GM23338 (cell line): ENCODE measurements at regions not wholly inside any gene's neighbourhood (a gene's known extent, or its start where the extent isn't known, plus 50 kb on each side); places are given as distances from the start of the nearest gene placed in this dataset.

Source experiments
- ATAC-seq: fragments of 200-7000 bp; cut with Tn5 transposase; 3 replicates; pipeline ENCODE4 v1.9.1; 2020
- DNase-seq: peaks from one replicate; pipeline ENCODE4 v3.0.0-alpha.2; 2015; ENCODE audit warnings: low spot score
- H2AFZ ChIP-seq: fragments of 200-600 bp; sonication (generic); 2 replicates; pipeline ENCODE4 v1.8.0; 2016; ENCODE audit warnings: antibody characterized with exemption, mild to moderate bottlenecking, moderate library complexity
- H3F3A ChIP-seq: fragments of 200-600 bp; sonication (generic); replicated peaks from 2 replicates; pipeline ENCODE4 v1.8.0; 2017; ENCODE audit warnings: antibody characterized with exemption, mixed run types, low read depth
- H3K27ac ChIP-seq: fragments of 200-600 bp; sonication (generic); 2 replicates; pipeline ENCODE4 v1.6.1; 2016; ENCODE audit warnings: low read depth
- H3K27me3 ChIP-seq: fragments of 200-600 bp; sonication (generic); 2 replicates; pipeline ENCODE4 v1.8.0; 2016; ENCODE audit warnings: mild to moderate bottlenecking, mixed run types, moderate library complexity; ENCODE audit not compliant: insufficient read depth
- H3K36me3 ChIP-seq: fragments of 200-600 bp; sonication (generic); 2 replicates; pipeline ENCODE4 v1.8.0; 2016; ENCODE audit warnings: mild to moderate bottlenecking; ENCODE audit not compliant: insufficient read depth
- H3K4me1 ChIP-seq: fragments of 200-600 bp; sonication (generic); 2 replicates; pipeline ENCODE4 v1.8.0; 2016; ENCODE audit warnings: mild to moderate bottlenecking, moderate library complexity; ENCODE audit not compliant: insufficient read depth
- H3K4me2 ChIP-seq: fragments of 200-600 bp; sonication (generic); 2 replicates; pipeline ENCODE4 v1.7.1; 2017; ENCODE audit warnings: mixed run types
- H3K4me3 ChIP-seq: fragments of 200-600 bp; sonication (generic); 2 replicates; pipeline ENCODE4 v1.6.1; 2016; ENCODE audit warnings: mixed run types
- H3K79me2 ChIP-seq: fragments of 200-600 bp; sonication (generic); replicated peaks from 2 replicates; pipeline ENCODE4 v1.8.0; 2017; ENCODE audit warnings: mild to moderate bottlenecking; ENCODE audit not compliant: insufficient read depth
- H3K9me2 ChIP-seq: fragments of 200-600 bp; sonication (generic); 2 replicates; pipeline ENCODE4 v1.8.0; 2017; ENCODE audit not compliant: insufficient read depth
- H4K20me1 ChIP-seq: fragments of 200-600 bp; sonication (generic); replicated peaks from 2 replicates; pipeline ENCODE4 v1.8.0; 2017; ENCODE audit warnings: mild to moderate bottlenecking; ENCODE audit not compliant: insufficient read depth
- H3K27ac Mint-ChIP-seq: 2 replicates; pipeline ENCODE4 v1.8.0; 2020; ENCODE audit warnings: inconsistent platforms, mild to moderate bottlenecking, moderate library complexity, mixed read lengths
- H3K27me3 Mint-ChIP-seq: 3 replicates; pipeline ENCODE4 v1.8.0; 2022; ENCODE audit warnings: low read depth, mild to moderate bottlenecking, moderate library complexity, mixed read lengths, inconsistent platforms; ENCODE audit not compliant: insufficient read depth, poor library complexity
- H3K36me3 Mint-ChIP-seq: 3 replicates; pipeline ENCODE4 v1.8.0; 2021; ENCODE audit warnings: low read depth, mild to moderate bottlenecking, inconsistent platforms, moderate library complexity, mixed read lengths
- H3K4me1 Mint-ChIP-seq: 3 replicates; pipeline ENCODE4 v1.8.0; 2020; ENCODE audit warnings: mild to moderate bottlenecking, inconsistent platforms, mixed read lengths
- H3K4me3 Mint-ChIP-seq: 3 replicates; pipeline ENCODE4 v1.8.0; 2021; ENCODE audit warnings: moderate library complexity, mild to moderate bottlenecking, inconsistent platforms, mixed read lengths
- H3K9me3 Mint-ChIP-seq: 3 replicates; pipeline ENCODE4 v1.8.0; 2020; ENCODE audit warnings: moderate library complexity, mild to moderate bottlenecking, inconsistent platforms, mixed read lengths
- CREB1 ChIP-seq: fragments of 250-450 bp; sonication (Bioruptor Pico); IDR thresholded peaks from 2 replicates; pipeline ENCODE4 v1.5.0; 2020; ENCODE audit warnings: low read depth, mild to moderate bottlenecking, moderate library complexity
- EZH2 ChIP-seq: fragments of 200-600 bp; sonication (generic); IDR thresholded peaks from one replicate; pipeline ENCODE4 v1.8.0; 2017; ENCODE audit warnings: antibody characterized with exemption, mild to moderate bottlenecking, low read depth; ENCODE audit not compliant: unreplicated experiment
- EZH2phosphoT487 ChIP-seq: fragments of 200-600 bp; sonication (generic); IDR thresholded peaks from one replicate; pipeline ENCODE4 v1.8.1; 2018; ENCODE audit warnings: antibody characterized with exemption; ENCODE audit not compliant: unreplicated experiment
- JUNB ChIP-seq: IDR thresholded peaks from one replicate; pipeline ENCODE4 v1.6.1; 2016; ENCODE audit warnings: antibody characterized with exemption; ENCODE audit not compliant: unreplicated experiment
- NANOG ChIP-seq: IDR thresholded peaks from 2 replicates; pipeline ENCODE4 v1.6.1; 2016; ENCODE audit warnings: antibody characterized with exemption, borderline replicate concordance
- POLR2AphosphoS5 ChIP-seq: IDR thresholded peaks from 2 replicates; pipeline ENCODE4 v1.6.1; 2016; ENCODE audit warnings: antibody characterized with exemption, low read depth
- STAT1 ChIP-seq: IDR thresholded peaks from one replicate; pipeline ENCODE4 v1.6.1; 2016; ENCODE audit warnings: antibody characterized with exemption; ENCODE audit not compliant: unreplicated experiment
- ZNF114 ChIP-seq: fragments of 250-450 bp; sonication (Bioruptor Pico); IDR thresholded peaks from 2 replicates; pipeline ENCODE4 v1.5.0; 2020; ENCODE audit warnings: mild to moderate bottlenecking, moderate library complexity
- ZNF331 ChIP-seq: fragments of 250-450 bp; sonication (Bioruptor Pico); IDR thresholded peaks from 2 replicates; pipeline ENCODE4 v1.5.0; 2020; ENCODE audit warnings: low read depth, mild to moderate bottlenecking, moderate library complexity
- TF ChIP-seq, protein P1 (sequence below): IDR thresholded peaks from 2 replicates; pipeline ENCODE4 v1.6.1; 2016; ENCODE audit warnings: antibody characterized with exemption
- TF ChIP-seq, protein P2 (sequence below), 2 experiments: fragments of 200-600 bp in 1 of 2; sonication (generic) in 1 of 2; conservative IDR thresholded peaks; 2 replicates each; pipeline versions ENCODE4 v1.5.1 to v1.6.1; 2016 to 2017; ENCODE audit warnings: antibody characterized with exemption in 2 of 2, low read depth in 2 of 2, mild to moderate bottlenecking in 2 of 2, moderate library complexity in 1 of 2
- TF ChIP-seq, protein P3 (sequence below): IDR thresholded peaks from one replicate; pipeline ENCODE4 v1.6.1; 2018; ENCODE audit warnings: antibody characterized with exemption; ENCODE audit not compliant: unreplicated experiment
- TF ChIP-seq, protein P4 (sequence below): fragments of 250-450 bp; sonication (Bioruptor Pico); IDR thresholded peaks from 2 replicates; pipeline ENCODE4 v1.5.0; 2020; ENCODE audit warnings: mild to moderate bottlenecking, moderate library complexity

DNA sequence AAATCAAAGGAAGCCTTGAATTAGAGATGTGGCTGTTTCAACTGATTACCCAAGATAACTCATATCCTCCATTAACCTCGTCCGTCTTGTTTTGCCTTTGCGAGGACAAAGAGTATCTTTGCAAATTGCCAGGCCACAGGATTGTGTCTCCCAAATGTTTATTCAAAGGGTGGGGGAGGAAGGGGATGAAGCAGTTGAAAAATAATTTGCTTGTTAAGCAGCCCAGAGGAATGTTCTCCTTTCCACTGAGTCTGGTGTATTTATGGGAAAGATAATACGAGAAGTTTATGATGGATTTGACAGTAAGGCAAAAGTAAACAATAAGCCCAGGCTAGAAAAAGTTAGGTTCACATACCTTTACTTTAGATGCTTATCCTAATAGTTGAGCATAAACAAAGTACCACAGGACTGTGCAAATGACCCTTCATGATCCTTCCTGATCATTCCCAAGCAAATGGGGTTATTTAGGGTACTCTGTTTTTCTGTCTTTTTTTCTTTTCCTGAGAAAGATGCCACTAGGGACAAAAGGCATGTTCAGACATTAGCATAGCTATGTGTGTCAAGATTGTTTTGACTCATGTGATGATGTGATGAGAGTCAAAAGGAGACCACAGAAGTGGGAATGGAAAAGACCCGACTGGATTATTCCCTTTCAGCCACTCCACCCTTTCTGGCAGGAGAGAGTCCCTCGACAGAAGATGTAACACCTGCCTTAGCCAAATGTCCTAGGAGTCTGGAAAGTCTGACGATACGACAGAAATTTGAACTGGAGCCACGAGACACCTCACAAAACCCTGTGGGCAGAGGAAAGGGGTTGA is 243.0 kb upstream of the GLI3 start:
- Histone ChIP-seq H3K4me2 (no peak overlapping the region), H3K4me1 (peaks cover 8% of the 10 kb centered on the region; the same call in 1 of the 2 replicates)

More for the DNA sequence above, 243.0 kb upstream of the GLI3 start:
- H4K20me1 ChIP-seq: no peaks in the 10 kb centered on the region
- Mint-ChIP-seq H3K27ac (no peak overlapping the region), H3K27me3 (peaks cover 5% of the 10 kb centered on the region), H3K4me1 (peaks cover 20% of the 10 kb centered on the region), H3K4me3 (no peak overlapping the region), H3K9me3 (no peaks in the 10 kb centered on the region; the same call in 2 of the 3 replicates), H3K36me3 (no peaks in the 10 kb centered on the region)
- H3K79me2 ChIP-seq: no peaks in the 10 kb centered on the region
- no peak overlapping the region for H3K4me3 ChIP-seq
- H3K36me3 ChIP-seq: no peaks in the 10 kb centered on the region
- ATAC-seq (no peak), DNase-seq (no peak)
- peak overlapping the region; percentile 28; the same call in 1 of the 2 replicates for H2AFZ ChIP-seq
- TF ChIP-seq CREB1 (CRISPR knock-in tag) (no peak), POLR2AphosphoS5 (no peak), EZH2phosphoT487 (no peak), EZH2 (no peak), NANOG (no peak), STAT1 (no peak), ZNF331 (no peak), ZNF114 (CRISPR knock-in tag) (no peak), JUNB (no peak)
- TF ChIP-seq, protein P1, sequence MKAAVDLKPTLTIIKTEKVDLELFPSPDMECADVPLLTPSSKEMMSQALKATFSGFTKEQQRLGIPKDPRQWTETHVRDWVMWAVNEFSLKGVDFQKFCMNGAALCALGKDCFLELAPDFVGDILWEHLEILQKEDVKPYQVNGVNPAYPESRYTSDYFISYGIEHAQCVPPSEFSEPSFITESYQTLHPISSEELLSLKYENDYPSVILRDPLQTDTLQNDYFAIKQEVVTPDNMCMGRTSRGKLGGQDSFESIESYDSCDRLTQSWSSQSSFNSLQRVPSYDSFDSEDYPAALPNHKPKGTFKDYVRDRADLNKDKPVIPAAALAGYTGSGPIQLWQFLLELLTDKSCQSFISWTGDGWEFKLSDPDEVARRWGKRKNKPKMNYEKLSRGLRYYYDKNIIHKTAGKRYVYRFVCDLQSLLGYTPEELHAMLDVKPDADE: no peak
- TF ChIP-seq, protein P2, sequence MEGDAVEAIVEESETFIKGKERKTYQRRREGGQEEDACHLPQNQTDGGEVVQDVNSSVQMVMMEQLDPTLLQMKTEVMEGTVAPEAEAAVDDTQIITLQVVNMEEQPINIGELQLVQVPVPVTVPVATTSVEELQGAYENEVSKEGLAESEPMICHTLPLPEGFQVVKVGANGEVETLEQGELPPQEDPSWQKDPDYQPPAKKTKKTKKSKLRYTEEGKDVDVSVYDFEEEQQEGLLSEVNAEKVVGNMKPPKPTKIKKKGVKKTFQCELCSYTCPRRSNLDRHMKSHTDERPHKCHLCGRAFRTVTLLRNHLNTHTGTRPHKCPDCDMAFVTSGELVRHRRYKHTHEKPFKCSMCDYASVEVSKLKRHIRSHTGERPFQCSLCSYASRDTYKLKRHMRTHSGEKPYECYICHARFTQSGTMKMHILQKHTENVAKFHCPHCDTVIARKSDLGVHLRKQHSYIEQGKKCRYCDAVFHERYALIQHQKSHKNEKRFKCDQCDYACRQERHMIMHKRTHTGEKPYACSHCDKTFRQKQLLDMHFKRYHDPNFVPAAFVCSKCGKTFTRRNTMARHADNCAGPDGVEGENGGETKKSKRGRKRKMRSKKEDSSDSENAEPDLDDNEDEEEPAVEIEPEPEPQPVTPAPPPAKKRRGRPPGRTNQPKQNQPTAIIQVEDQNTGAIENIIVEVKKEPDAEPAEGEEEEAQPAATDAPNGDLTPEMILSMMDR (conservative IDR thresholded peaks at IDR 0.05; ENCODE audit: low read depth in 2 of 2): no peak
- TF ChIP-seq, protein P3, sequence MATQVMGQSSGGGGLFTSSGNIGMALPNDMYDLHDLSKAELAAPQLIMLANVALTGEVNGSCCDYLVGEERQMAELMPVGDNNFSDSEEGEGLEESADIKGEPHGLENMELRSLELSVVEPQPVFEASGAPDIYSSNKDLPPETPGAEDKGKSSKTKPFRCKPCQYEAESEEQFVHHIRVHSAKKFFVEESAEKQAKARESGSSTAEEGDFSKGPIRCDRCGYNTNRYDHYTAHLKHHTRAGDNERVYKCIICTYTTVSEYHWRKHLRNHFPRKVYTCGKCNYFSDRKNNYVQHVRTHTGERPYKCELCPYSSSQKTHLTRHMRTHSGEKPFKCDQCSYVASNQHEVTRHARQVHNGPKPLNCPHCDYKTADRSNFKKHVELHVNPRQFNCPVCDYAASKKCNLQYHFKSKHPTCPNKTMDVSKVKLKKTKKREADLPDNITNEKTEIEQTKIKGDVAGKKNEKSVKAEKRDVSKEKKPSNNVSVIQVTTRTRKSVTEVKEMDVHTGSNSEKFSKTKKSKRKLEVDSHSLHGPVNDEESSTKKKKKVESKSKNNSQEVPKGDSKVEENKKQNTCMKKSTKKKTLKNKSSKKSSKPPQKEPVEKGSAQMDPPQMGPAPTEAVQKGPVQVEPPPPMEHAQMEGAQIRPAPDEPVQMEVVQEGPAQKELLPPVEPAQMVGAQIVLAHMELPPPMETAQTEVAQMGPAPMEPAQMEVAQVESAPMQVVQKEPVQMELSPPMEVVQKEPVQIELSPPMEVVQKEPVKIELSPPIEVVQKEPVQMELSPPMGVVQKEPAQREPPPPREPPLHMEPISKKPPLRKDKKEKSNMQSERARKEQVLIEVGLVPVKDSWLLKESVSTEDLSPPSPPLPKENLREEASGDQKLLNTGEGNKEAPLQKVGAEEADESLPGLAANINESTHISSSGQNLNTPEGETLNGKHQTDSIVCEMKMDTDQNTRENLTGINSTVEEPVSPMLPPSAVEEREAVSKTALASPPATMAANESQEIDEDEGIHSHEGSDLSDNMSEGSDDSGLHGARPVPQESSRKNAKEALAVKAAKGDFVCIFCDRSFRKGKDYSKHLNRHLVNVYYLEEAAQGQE: no peak
- TF ChIP-seq, protein P4, sequence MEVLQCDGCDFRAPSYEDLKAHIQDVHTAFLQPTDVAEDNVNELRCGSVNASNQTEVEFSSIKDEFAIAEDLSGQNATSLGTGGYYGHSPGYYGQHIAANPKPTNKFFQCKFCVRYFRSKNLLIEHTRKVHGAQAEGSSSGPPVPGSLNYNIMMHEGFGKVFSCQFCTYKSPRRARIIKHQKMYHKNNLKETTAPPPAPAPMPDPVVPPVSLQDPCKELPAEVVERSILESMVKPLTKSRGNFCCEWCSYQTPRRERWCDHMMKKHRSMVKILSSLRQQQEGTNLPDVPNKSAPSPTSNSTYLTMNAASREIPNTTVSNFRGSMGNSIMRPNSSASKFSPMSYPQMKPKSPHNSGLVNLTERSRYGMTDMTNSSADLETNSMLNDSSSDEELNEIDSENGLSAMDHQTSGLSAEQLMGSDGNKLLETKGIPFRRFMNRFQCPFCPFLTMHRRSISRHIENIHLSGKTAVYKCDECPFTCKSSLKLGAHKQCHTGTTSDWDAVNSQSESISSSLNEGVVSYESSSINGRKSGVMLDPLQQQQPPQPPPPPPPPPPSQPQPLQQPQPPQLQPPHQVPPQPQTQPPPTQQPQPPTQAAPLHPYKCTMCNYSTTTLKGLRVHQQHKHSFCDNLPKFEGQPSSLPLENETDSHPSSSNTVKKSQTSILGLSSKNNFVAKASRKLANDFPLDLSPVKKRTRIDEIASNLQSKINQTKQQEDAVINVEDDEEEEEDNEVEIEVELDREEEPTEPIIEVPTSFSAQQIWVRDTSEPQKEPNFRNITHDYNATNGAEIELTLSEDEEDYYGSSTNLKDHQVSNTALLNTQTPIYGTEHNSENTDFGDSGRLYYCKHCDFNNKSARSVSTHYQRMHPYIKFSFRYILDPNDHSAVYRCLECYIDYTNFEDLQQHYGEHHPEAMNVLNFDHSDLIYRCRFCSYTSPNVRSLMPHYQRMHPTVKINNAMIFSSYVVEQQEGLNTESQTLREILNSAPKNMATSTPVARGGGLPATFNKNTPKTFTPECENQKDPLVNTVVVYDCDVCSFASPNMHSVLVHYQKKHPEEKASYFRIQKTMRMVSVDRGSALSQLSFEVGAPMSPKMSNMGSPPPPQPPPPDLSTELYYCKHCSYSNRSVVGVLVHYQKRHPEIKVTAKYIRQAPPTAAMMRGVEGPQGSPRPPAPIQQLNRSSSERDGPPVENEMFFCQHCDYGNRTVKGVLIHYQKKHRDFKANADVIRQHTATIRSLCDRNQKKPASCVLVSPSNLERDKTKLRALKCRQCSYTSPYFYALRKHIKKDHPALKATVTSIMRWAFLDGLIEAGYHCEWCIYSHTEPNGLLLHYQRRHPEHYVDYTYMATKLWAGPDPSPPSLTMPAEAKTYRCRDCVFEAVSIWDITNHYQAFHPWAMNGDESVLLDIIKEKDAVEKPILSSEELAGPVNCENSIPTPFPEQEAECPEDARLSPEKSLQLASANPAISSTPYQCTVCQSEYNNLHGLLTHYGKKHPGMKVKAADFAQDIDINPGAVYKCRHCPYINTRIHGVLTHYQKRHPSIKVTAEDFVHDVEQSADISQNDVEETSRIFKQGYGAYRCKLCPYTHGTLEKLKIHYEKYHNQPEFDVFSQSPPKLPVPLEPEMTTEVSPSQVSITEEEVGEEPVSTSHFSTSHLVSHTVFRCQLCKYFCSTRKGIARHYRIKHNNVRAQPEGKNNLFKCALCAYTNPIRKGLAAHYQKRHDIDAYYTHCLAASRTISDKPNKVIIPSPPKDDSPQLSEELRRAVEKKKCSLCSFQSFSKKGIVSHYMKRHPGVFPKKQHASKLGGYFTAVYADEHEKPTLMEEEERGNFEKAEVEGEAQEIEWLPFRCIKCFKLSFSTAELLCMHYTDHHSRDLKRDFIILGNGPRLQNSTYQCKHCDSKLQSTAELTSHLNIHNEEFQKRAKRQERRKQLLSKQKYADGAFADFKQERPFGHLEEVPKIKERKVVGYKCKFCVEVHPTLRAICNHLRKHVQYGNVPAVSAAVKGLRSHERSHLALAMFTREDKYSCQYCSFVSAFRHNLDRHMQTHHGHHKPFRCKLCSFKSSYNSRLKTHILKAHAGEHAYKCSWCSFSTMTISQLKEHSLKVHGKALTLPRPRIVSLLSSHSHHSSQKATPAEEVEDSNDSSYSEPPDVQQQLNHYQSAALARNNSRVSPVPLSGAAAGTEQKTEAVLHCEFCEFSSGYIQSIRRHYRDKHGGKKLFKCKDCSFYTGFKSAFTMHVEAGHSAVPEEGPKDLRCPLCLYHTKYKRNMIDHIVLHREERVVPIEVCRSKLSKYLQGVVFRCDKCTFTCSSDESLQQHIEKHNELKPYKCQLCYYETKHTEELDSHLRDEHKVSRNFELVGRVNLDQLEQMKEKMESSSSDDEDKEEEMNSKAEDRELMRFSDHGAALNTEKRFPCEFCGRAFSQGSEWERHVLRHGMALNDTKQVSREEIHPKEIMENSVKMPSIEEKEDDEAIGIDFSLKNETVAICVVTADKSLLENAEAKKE (CRISPR knock-in tag): no peak
- H3K27me3 ChIP-seq: no peaks in the 10 kb centered on the region
- no peaks in the 10 kb centered on the region for H3F3A ChIP-seq
- H3K9me2 ChIP-seq: peaks cover 13% of the 10 kb centered on the region; the same call in 1 of the 2 replicates
- no peak overlapping the region for H3K27ac ChIP-seq
